WTC11 (cell line): ENCODE measurements at regions not wholly inside any gene's neighbourhood (a gene's known extent, or its start where the extent isn't known, plus 50 kb on each side); places are given as distances from the start of the nearest gene placed in this dataset.

Experiments
- ATAC-seq: fragments of 200-7000 bp; cut with Tn5 transposase; 2 replicates; pipeline ENCODE4 v1.10.0; 2021; ENCODE audit warnings: mild to moderate bottlenecking, moderate library complexity
- CTCF ChIA-PET: fragments of 300-600 bp; sonication (Branson Sonifier 250); formaldehyde crosslinking; loops from one replicate; lab custom pipeline; 2021; ENCODE audit warnings: antibody characterized with exemption; lab: Charles Lee
- POLR2A ChIA-PET: fragments of 350-600 bp; sonication (Branson Sonifier 250); formaldehyde crosslinking; loops from one replicate; lab custom pipeline; 2021; ENCODE audit warnings: antibody characterized with exemption; lab: Charles Lee
- DNase-seq: peaks from one replicate; pipeline ENCODE4 v3.0.0; 2021; ENCODE audit warnings: low spot score
- H3K27ac Mint-ChIP-seq: 2 replicates; pipeline ENCODE4 v1.8.0; 2021; ENCODE audit warnings: mixed read lengths
- H3K27me3 Mint-ChIP-seq: 2 replicates; pipeline ENCODE4 v1.8.0; 2021; ENCODE audit warnings: low read depth, mild to moderate bottlenecking, moderate library complexity, mixed read lengths
- H3K36me3 Mint-ChIP-seq: 2 replicates; pipeline ENCODE4 v1.8.0; 2021; ENCODE audit warnings: mixed read lengths
- H3K4me1 Mint-ChIP-seq: 2 replicates; pipeline ENCODE4 v1.8.0; 2022; ENCODE audit warnings: mixed read lengths
- H3K4me3 Mint-ChIP-seq: 2 replicates; pipeline ENCODE4 v1.8.0; 2021; ENCODE audit warnings: mild to moderate bottlenecking, moderate library complexity, mixed read lengths
- H3K9me3 Mint-ChIP-seq: 2 replicates; pipeline ENCODE4 v1.8.0; 2021; ENCODE audit warnings: mixed read lengths
- ATF1 ChIP-seq: sonication (generic); formaldehyde crosslinking; IDR thresholded peaks from 2 replicates; pipeline ENCODE4 v1.8.1; 2023; ENCODE audit warnings: mild to moderate bottlenecking, moderate library complexity, missing genetic modification reagents
- CBFB ChIP-seq: sonication (generic); formaldehyde crosslinking; IDR thresholded peaks from 2 replicates; pipeline ENCODE4 v1.8.1; 2022; ENCODE audit warnings: mild to moderate bottlenecking, low read depth, missing genetic modification reagents
- FOXP1 ChIP-seq: sonication (generic); formaldehyde crosslinking; IDR thresholded peaks from 2 replicates; pipeline ENCODE4 v1.8.0; 2022; ENCODE audit warnings: missing genetic modification reagents, mild to moderate bottlenecking, moderate library complexity, borderline replicate concordance
- GRHL2 ChIP-seq: fragments of 250-450 bp; sonication (Bioruptor Pico); IDR thresholded peaks from 2 replicates; pipeline ENCODE4 v1.8.0; 2022; ENCODE audit warnings: mild to moderate bottlenecking, moderate library complexity; ENCODE audit not compliant: insufficient replicate concordance, severe bottlenecking
- JUN ChIP-seq: sonication (generic); formaldehyde crosslinking; IDR thresholded peaks from 2 replicates; pipeline ENCODE4 v1.8.0; 2023; ENCODE audit warnings: mild to moderate bottlenecking, missing genetic modification reagents
- PRRX2 ChIP-seq: fragments of 250-450 bp; sonication (Bioruptor Pico); IDR thresholded peaks from 2 replicates; pipeline ENCODE4 v1.8.0; 2021; ENCODE audit warnings: mild to moderate bottlenecking
- RORB ChIP-seq: fragments of 250-450 bp; sonication (Bioruptor Pico); IDR thresholded peaks from 2 replicates; pipeline ENCODE4 v1.9.0; 2021; ENCODE audit warnings: mild to moderate bottlenecking
- TEAD1 ChIP-seq: sonication (generic); formaldehyde crosslinking; IDR thresholded peaks from 2 replicates; pipeline ENCODE4 v1.8.0; 2022; ENCODE audit warnings: mild to moderate bottlenecking, missing genetic modification reagents
- TP53 ChIP-seq: sonication (generic); formaldehyde crosslinking; IDR thresholded peaks from 2 replicates; pipeline ENCODE4 v1.8.1; 2023; ENCODE audit warnings: mild to moderate bottlenecking, missing genetic modification reagents
- ZNF121 ChIP-seq: sonication (generic); formaldehyde crosslinking; IDR thresholded peaks from 2 replicates; pipeline ENCODE4 v1.8.0; 2023; ENCODE audit warnings: missing genetic modification reagents
- ZNF138 ChIP-seq: sonication (generic); formaldehyde crosslinking; conservative IDR thresholded peaks from 2 replicates; pipeline ENCODE4 v1.8.1; 2022; ENCODE audit warnings: mild to moderate bottlenecking, moderate library complexity, missing genetic modification reagents
- ZNF423 ChIP-seq: fragments of 250-450 bp; sonication (Bioruptor Pico); IDR thresholded peaks from 2 replicates; pipeline ENCODE4 v2.1.2; 2022; ENCODE audit warnings: mild to moderate bottlenecking, moderate library complexity
- TF ChIP-seq, protein P1 (sequence below): sonication (generic); formaldehyde crosslinking; IDR thresholded peaks from 2 replicates; pipeline ENCODE4 v1.8.1; 2022; ENCODE audit warnings: low read depth, missing genetic modification reagents, borderline replicate concordance
- TF ChIP-seq, protein P2 (sequence below): sonication (generic); formaldehyde crosslinking; IDR thresholded peaks from 2 replicates; pipeline ENCODE4 v1.8.0; 2022; ENCODE audit warnings: mild to moderate bottlenecking, missing genetic modification reagents
- TF ChIP-seq, protein P3 (sequence below): fragments of 250-450 bp; sonication (Bioruptor Pico); IDR thresholded peaks from 2 replicates; pipeline ENCODE4 v1.9.0; 2021; ENCODE audit warnings: mild to moderate bottlenecking
- TF ChIP-seq, protein P4 (sequence below): sonication (generic); formaldehyde crosslinking; IDR thresholded peaks from 2 replicates; pipeline ENCODE4 v1.8.1; 2023; ENCODE audit warnings: mild to moderate bottlenecking, missing genetic modification reagents
- TF ChIP-seq, protein P5 (sequence below): sonication (generic); formaldehyde crosslinking; IDR thresholded peaks from 2 replicates; pipeline ENCODE4 v1.8.1; 2023; ENCODE audit warnings: mild to moderate bottlenecking, missing genetic modification reagents
- TF ChIP-seq, protein P6 (sequence below): sonication (generic); formaldehyde crosslinking; IDR thresholded peaks from 2 replicates; pipeline ENCODE4 v1.8.1; 2023; ENCODE audit warnings: mild to moderate bottlenecking, missing genetic modification reagents, moderate library complexity
- TF ChIP-seq, protein P7 (sequence below): sonication (generic); formaldehyde crosslinking; IDR thresholded peaks from 2 replicates; pipeline ENCODE4 v1.8.0; 2022; ENCODE audit warnings: mild to moderate bottlenecking, missing genetic modification reagents
- TF ChIP-seq, protein P8 (sequence below): sonication (generic); formaldehyde crosslinking; conservative IDR thresholded peaks from 2 replicates; pipeline ENCODE4 v1.8.1; 2023; ENCODE audit warnings: mild to moderate bottlenecking, low read depth, missing genetic modification reagents, moderate library complexity

DNA sequence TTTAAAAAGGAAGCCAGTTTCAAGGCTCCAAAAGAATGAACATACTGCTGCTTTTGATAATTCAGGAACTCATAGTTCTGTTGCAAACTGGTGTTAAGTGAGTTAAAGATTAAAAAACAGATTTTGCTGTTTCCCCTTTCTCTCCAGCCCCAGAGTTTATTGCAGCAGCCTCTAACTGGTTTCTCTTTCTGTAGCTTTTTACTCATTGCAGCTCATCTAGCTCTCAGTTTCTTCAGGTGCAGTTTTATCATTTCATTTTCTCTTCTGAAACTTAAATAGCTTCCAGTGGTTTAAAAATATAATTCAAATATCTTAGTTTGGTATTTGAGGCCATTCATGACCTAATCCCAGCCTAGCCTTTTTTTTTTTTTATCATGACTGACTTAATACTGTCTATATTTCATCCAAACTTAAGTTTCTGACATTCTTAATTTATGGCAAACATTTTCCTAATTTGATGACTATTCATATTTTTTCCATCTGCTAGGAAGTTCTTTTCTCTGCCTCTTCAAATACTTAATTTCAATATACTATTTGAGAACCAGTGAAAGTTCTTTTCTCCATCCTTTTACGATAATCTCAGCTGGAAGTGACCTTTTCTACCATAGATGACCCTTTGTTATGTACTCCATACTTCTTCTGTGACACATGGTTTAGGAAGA lies 252.7 kb upstream of the GRIA1 start (continued):
- TF ChIP-seq, protein P1, sequence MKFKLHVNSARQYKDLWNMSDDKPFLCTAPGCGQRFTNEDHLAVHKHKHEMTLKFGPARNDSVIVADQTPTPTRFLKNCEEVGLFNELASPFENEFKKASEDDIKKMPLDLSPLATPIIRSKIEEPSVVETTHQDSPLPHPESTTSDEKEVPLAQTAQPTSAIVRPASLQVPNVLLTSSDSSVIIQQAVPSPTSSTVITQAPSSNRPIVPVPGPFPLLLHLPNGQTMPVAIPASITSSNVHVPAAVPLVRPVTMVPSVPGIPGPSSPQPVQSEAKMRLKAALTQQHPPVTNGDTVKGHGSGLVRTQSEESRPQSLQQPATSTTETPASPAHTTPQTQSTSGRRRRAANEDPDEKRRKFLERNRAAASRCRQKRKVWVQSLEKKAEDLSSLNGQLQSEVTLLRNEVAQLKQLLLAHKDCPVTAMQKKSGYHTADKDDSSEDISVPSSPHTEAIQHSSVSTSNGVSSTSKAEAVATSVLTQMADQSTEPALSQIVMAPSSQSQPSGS: no peak
- TF ChIP-seq, protein P2, sequence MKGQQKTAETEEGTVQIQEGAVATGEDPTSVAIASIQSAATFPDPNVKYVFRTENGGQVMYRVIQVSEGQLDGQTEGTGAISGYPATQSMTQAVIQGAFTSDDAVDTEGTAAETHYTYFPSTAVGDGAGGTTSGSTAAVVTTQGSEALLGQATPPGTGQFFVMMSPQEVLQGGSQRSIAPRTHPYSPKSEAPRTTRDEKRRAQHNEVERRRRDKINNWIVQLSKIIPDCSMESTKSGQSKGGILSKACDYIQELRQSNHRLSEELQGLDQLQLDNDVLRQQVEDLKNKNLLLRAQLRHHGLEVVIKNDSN (CRISPR knock-in tag): no peak
- TF ChIP-seq, protein P3, sequence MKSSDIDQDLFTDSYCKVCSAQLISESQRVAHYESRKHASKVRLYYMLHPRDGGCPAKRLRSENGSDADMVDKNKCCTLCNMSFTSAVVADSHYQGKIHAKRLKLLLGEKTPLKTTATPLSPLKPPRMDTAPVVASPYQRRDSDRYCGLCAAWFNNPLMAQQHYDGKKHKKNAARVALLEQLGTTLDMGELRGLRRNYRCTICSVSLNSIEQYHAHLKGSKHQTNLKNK: no peak
- TF ChIP-seq, protein P4, sequence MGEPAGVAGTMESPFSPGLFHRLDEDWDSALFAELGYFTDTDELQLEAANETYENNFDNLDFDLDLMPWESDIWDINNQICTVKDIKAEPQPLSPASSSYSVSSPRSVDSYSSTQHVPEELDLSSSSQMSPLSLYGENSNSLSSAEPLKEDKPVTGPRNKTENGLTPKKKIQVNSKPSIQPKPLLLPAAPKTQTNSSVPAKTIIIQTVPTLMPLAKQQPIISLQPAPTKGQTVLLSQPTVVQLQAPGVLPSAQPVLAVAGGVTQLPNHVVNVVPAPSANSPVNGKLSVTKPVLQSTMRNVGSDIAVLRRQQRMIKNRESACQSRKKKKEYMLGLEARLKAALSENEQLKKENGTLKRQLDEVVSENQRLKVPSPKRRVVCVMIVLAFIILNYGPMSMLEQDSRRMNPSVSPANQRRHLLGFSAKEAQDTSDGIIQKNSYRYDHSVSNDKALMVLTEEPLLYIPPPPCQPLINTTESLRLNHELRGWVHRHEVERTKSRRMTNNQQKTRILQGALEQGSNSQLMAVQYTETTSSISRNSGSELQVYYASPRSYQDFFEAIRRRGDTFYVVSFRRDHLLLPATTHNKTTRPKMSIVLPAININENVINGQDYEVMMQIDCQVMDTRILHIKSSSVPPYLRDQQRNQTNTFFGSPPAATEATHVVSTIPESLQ: no peak
- TF ChIP-seq FOXP1 (CRISPR knock-in tag) (no peak), RORB (no peak), TP53 (CRISPR knock-in tag) (no peak), JUN (CRISPR knock-in tag) (no peak), CBFB (CRISPR knock-in tag) (no peak)
- TF ChIP-seq, protein P5, sequence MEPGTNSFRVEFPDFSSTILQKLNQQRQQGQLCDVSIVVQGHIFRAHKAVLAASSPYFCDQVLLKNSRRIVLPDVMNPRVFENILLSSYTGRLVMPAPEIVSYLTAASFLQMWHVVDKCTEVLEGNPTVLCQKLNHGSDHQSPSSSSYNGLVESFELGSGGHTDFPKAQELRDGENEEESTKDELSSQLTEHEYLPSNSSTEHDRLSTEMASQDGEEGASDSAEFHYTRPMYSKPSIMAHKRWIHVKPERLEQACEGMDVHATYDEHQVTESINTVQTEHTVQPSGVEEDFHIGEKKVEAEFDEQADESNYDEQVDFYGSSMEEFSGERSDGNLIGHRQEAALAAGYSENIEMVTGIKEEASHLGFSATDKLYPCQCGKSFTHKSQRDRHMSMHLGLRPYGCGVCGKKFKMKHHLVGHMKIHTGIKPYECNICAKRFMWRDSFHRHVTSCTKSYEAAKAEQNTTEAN (CRISPR knock-in tag): no peak
- TF ChIP-seq, protein P6, sequence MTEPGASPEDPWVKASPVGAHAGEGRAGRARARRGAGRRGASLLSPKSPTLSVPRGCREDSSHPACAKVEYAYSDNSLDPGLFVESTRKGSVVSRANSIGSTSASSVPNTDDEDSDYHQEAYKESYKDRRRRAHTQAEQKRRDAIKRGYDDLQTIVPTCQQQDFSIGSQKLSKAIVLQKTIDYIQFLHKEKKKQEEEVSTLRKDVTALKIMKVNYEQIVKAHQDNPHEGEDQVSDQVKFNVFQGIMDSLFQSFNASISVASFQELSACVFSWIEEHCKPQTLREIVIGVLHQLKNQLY (CRISPR knock-in tag): no peak

DNA sequence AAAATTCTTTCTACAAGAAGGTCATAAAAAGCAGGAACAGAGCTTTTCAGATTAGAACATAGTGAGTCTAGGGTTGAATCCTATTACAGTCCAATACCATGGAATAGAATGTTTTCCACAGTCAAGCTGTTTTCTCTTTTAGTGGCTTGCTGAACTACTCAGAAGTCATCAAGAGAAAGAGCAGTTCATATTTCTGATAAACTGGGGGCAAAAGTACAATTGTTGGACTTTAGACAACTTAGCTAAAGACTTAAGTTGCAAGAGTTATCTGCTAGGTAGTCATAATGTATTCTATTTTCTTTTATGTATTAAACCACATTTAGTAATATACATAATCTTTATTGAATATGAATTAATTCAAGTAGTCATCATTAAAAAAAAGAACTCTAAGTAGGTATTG lies 233.1 kb upstream of the GRIA1 start:
- ATAC-seq (no peak), DNase-seq (no peak)
- no peak overlapping the region for H3K27ac Mint-ChIP-seq
- POLR2A ChIA-PET: no interaction called here
- no peak overlapping the region for H3K4me3 Mint-ChIP-seq
- no peaks in the 10 kb centered on the region for H3K27me3 Mint-ChIP-seq
- no peaks in the 10 kb centered on the region for H3K36me3 Mint-ChIP-seq
- CTCF ChIA-PET: no interaction called here
- peaks cover 6% of the 10 kb centered on the region for H3K9me3 Mint-ChIP-seq
- TF ChIP-seq TP53 (CRISPR knock-in tag): no peak
- TF ChIP-seq, protein P7, sequence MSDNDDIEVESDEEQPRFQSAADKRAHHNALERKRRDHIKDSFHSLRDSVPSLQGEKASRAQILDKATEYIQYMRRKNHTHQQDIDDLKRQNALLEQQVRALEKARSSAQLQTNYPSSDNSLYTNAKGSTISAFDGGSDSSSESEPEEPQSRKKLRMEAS (CRISPR knock-in tag): no peak
- TF ChIP-seq ZNF138: no peak
- TF ChIP-seq, protein P3: no peak
- TF ChIP-seq, protein P1: no peak
- no peak for TF ChIP-seq ATF1 (CRISPR knock-in tag)
- no peak for TF ChIP-seq TEAD1 (CRISPR knock-in tag)
- TF ChIP-seq, protein P8, sequence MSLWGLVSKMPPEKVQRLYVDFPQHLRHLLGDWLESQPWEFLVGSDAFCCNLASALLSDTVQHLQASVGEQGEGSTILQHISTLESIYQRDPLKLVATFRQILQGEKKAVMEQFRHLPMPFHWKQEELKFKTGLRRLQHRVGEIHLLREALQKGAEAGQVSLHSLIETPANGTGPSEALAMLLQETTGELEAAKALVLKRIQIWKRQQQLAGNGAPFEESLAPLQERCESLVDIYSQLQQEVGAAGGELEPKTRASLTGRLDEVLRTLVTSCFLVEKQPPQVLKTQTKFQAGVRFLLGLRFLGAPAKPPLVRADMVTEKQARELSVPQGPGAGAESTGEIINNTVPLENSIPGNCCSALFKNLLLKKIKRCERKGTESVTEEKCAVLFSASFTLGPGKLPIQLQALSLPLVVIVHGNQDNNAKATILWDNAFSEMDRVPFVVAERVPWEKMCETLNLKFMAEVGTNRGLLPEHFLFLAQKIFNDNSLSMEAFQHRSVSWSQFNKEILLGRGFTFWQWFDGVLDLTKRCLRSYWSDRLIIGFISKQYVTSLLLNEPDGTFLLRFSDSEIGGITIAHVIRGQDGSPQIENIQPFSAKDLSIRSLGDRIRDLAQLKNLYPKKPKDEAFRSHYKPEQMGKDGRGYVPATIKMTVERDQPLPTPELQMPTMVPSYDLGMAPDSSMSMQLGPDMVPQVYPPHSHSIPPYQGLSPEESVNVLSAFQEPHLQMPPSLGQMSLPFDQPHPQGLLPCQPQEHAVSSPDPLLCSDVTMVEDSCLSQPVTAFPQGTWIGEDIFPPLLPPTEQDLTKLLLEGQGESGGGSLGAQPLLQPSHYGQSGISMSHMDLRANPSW: no peak
- no peak for TF ChIP-seq PRRX2 (CRISPR knock-in tag)
- TF ChIP-seq ZNF121: no peak
- TF ChIP-seq, protein P4: no peak
- TF ChIP-seq GRHL2 (CRISPR knock-in tag): no peak
- TF ChIP-seq ZNF423 (CRISPR knock-in tag): no peak
- H3K4me1 Mint-ChIP-seq: 0 out of 2 replicates have a peak, but pooled peaks cover 2% of the 10 kb centered on the region
